Neural cell (in vitro differentiated cells): ENCODE measurements at regions not wholly inside any gene's neighbourhood (a gene's known extent, or its start where the extent isn't known, plus 50 kb on each side); places are given as distances from the start of the nearest gene placed in this dataset.

ENCODE experiments used
- H2AFZ ChIP-seq: fragments of 200-600, 300-800 bp; sonication (generic), shearing (Covaris generic); 2 replicates; pipeline ENCODE4 v1.6.0; 2014; ENCODE audit warnings: low read depth, mild to moderate bottlenecking, antibody characterized with exemption, low read length, moderate library complexity
- H3F3A ChIP-seq: fragments of 200-600 bp; shearing (Covaris generic); 2 replicates; pipeline ENCODE4 v1.6.1; 2016; ENCODE audit warnings: mild to moderate bottlenecking, moderate library complexity, mixed read lengths, antibody characterized with exemption, low read length; ENCODE audit not compliant: insufficient read depth, poor library complexity, severe bottlenecking
- H3K27ac ChIP-seq: fragments of 200-600, 300-800 bp; sonication (generic), shearing (Covaris generic); 2 replicates; pipeline ENCODE4 v1.5.1; 2014; ENCODE audit warnings: mild to moderate bottlenecking, low read length, moderate library complexity
- H3K27me3 ChIP-seq: fragments of 300-800, 200-600 bp; sonication (generic), shearing (Covaris generic); 2 replicates; pipeline ENCODE4 v1.6.0; 2014; ENCODE audit warnings: mild to moderate bottlenecking, low read depth, low read length, moderate library complexity; ENCODE audit not compliant: insufficient read depth
- H3K36me3 ChIP-seq: fragments of 300-800, 200-600 bp; sonication (generic), shearing (Covaris generic); 2 replicates; pipeline ENCODE4 v1.5.1; 2014; ENCODE audit warnings: mild to moderate bottlenecking, antibody characterized with exemption, low read length, moderate library complexity; ENCODE audit not compliant: insufficient read depth
- H3K4me2 ChIP-seq: fragments of 300-800, 200-600 bp; sonication (generic), shearing (Covaris generic); 2 replicates; pipeline ENCODE4 v1.6.0; 2014; ENCODE audit warnings: mild to moderate bottlenecking, low read length
- H3K4me3 ChIP-seq: fragments of 300-800, 200-600 bp; sonication (generic), shearing (Covaris generic); 2 replicates; pipeline ENCODE4 v1.5.1; 2014; ENCODE audit warnings: mild to moderate bottlenecking, low read length, moderate library complexity
- H3K79me2 ChIP-seq: fragments of 200-600 bp; shearing (Covaris generic); replicated peaks from 2 replicates; pipeline ENCODE4 v1.6.0; 2014; ENCODE audit warnings: mild to moderate bottlenecking, low read length, moderate library complexity; ENCODE audit not compliant: insufficient read depth
- H3K9ac ChIP-seq: fragments of 300-800, 200-600 bp; sonication (generic), shearing (Covaris generic); 2 replicates; pipeline ENCODE4 v1.6.1; 2016; ENCODE audit warnings: mild to moderate bottlenecking, low read length, mixed read lengths
- H3K9me2 ChIP-seq: fragments of 200-600 bp; shearing (Covaris generic); 2 replicates; pipeline ENCODE4 v1.6.1; 2016; ENCODE audit warnings: mild to moderate bottlenecking, low read length, mixed read lengths; ENCODE audit not compliant: insufficient read depth
- H3K9me3 ChIP-seq: fragments of 200-600, 300-800 bp; sonication (generic), shearing (Covaris generic); 2 replicates; pipeline ENCODE4 v1.6.1; 2016; ENCODE audit warnings: mild to moderate bottlenecking, mixed run types, low read length, moderate library complexity, mixed read lengths
- H4K20me1 ChIP-seq: fragments of 200-600 bp; shearing (Covaris generic); 2 replicates; pipeline ENCODE4 v1.6.1; 2016; ENCODE audit warnings: mild to moderate bottlenecking, mixed run types; ENCODE audit not compliant: insufficient read depth
- EP300 ChIP-seq: fragments of 450-650 bp; conservative IDR thresholded peaks from 2 replicates; pipeline ENCODE4 v1.6.1; 2014; ENCODE audit warnings: antibody characterized with exemption, mild to moderate bottlenecking, moderate library complexity; ENCODE audit not compliant: poor library complexity, severe bottlenecking
- EZH2 ChIP-seq: fragments of 200-600, 300-800 bp; shearing (Covaris generic), sonication (generic); IDR thresholded peaks from 2 replicates; pipeline ENCODE4 v1.6.1; 2014; ENCODE audit warnings: antibody characterized with exemption, low read length, borderline replicate concordance, mild to moderate bottlenecking; ENCODE audit not compliant: insufficient read depth, poor library complexity, severe bottlenecking
- MXI1 ChIP-seq: fragments of 450-650 bp; conservative IDR thresholded peaks from 2 replicates; pipeline ENCODE4 v1.6.1; 2014; ENCODE audit warnings: antibody characterized with exemption, mild to moderate bottlenecking; ENCODE audit not compliant: poor library complexity, severe bottlenecking
- POLR2AphosphoS5 ChIP-seq: IDR thresholded peaks from 2 replicates; pipeline ENCODE4 v1.6.1; 2012
- RAD21 ChIP-seq: fragments of 450-650 bp; conservative IDR thresholded peaks from 2 replicates; pipeline ENCODE4 v1.6.1; 2014; ENCODE audit warnings: antibody characterized with exemption, mild to moderate bottlenecking, moderate library complexity
- SMC3 ChIP-seq: fragments of 450-650 bp; conservative IDR thresholded peaks from 2 replicates; pipeline ENCODE4 v1.6.1; 2014; ENCODE audit warnings: antibody characterized with exemption, mild to moderate bottlenecking, moderate library complexity; ENCODE audit not compliant: poor library complexity
- TAF1 ChIP-seq: IDR thresholded peaks from 2 replicates; pipeline ENCODE4 v1.6.1; 2012; ENCODE audit warnings: low read depth
- TF ChIP-seq, protein P1 (sequence below): fragments of 450-650 bp; IDR thresholded peaks from 2 replicates; pipeline ENCODE4 v1.5.1; 2014; ENCODE audit warnings: antibody characterized with exemption, mild to moderate bottlenecking, moderate library complexity; ENCODE audit not compliant: poor library complexity, severe bottlenecking
- TF ChIP-seq, protein P2 (sequence below): IDR thresholded peaks from 2 replicates; pipeline ENCODE4 v1.6.1; 2012; ENCODE audit warnings: borderline replicate concordance

GRCh38 chr14:29352706-29353080, 575.0 kb downstream of the PRKD1 start:
- H3K27ac ChIP-seq = no peak overlapping the region
- no peak overlapping the region for H3K9ac ChIP-seq

GRCh38 chr14:29353513-29353912, 574.1 kb downstream of the PRKD1 start:
- Histone ChIP-seq H3K27me3 (no peaks in the 10 kb centered on the region), H4K20me1 (no peaks in the 10 kb centered on the region), H3K9me2 (no peaks in the 10 kb centered on the region), H3K79me2 (no peaks in the 10 kb centered on the region), H3K4me2 (no peak overlapping the region), H2AFZ (no peak overlapping the region), H3K9me3 (no peaks in the 10 kb centered on the region), H3F3A (no peaks in the 10 kb centered on the region), H3K9ac (no peak overlapping the region), H3K4me3 (no peak overlapping the region), H3K27ac (no peak overlapping the region), H3K36me3 (no peaks in the 10 kb centered on the region)
- TF ChIP-seq SMC3 (no peak), RAD21 (no peak), MXI1 (no peak), TAF1 (no peak)
- TF ChIP-seq, protein P1, sequence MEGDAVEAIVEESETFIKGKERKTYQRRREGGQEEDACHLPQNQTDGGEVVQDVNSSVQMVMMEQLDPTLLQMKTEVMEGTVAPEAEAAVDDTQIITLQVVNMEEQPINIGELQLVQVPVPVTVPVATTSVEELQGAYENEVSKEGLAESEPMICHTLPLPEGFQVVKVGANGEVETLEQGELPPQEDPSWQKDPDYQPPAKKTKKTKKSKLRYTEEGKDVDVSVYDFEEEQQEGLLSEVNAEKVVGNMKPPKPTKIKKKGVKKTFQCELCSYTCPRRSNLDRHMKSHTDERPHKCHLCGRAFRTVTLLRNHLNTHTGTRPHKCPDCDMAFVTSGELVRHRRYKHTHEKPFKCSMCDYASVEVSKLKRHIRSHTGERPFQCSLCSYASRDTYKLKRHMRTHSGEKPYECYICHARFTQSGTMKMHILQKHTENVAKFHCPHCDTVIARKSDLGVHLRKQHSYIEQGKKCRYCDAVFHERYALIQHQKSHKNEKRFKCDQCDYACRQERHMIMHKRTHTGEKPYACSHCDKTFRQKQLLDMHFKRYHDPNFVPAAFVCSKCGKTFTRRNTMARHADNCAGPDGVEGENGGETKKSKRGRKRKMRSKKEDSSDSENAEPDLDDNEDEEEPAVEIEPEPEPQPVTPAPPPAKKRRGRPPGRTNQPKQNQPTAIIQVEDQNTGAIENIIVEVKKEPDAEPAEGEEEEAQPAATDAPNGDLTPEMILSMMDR = no peak

More at GRCh38 chr14:29352706-29353080, 575.0 kb downstream of the PRKD1 start:
- Histone ChIP-seq H4K20me1 (no peaks in the 10 kb centered on the region), H3K79me2 (no peaks in the 10 kb centered on the region), H3F3A (no peaks in the 10 kb centered on the region), H3K9me2 (no peaks in the 10 kb centered on the region), H3K36me3 (no peaks in the 10 kb centered on the region), H2AFZ (no peak overlapping the region), H3K9me3 (no peaks in the 10 kb centered on the region), H3K4me2 (no peak overlapping the region), H3K4me3 (no peak overlapping the region), H3K27me3 (no peaks in the 10 kb centered on the region)
- TF ChIP-seq, protein P2, sequence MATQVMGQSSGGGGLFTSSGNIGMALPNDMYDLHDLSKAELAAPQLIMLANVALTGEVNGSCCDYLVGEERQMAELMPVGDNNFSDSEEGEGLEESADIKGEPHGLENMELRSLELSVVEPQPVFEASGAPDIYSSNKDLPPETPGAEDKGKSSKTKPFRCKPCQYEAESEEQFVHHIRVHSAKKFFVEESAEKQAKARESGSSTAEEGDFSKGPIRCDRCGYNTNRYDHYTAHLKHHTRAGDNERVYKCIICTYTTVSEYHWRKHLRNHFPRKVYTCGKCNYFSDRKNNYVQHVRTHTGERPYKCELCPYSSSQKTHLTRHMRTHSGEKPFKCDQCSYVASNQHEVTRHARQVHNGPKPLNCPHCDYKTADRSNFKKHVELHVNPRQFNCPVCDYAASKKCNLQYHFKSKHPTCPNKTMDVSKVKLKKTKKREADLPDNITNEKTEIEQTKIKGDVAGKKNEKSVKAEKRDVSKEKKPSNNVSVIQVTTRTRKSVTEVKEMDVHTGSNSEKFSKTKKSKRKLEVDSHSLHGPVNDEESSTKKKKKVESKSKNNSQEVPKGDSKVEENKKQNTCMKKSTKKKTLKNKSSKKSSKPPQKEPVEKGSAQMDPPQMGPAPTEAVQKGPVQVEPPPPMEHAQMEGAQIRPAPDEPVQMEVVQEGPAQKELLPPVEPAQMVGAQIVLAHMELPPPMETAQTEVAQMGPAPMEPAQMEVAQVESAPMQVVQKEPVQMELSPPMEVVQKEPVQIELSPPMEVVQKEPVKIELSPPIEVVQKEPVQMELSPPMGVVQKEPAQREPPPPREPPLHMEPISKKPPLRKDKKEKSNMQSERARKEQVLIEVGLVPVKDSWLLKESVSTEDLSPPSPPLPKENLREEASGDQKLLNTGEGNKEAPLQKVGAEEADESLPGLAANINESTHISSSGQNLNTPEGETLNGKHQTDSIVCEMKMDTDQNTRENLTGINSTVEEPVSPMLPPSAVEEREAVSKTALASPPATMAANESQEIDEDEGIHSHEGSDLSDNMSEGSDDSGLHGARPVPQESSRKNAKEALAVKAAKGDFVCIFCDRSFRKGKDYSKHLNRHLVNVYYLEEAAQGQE = no peak
- TF ChIP-seq EP300 = no peak
- no peak for TF ChIP-seq EZH2

DNA sequence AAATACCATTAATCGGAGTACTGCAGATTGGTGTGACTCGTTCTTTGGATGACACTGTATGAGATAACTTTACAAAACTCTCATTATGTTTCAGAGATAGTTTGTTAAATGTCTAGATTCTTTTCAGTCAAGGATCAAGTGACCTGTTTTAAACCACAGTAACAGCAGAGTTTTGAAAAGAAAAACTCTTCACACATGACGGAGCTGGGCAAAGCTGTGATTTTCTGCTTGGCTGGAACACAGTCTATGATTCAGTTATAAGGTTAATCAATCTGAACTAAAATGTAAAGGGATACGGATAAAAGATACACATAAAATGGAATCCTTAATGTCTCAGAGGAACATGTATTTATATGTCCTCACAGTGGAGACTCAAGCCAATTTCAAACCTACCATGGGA, 573.2 kb downstream of the PRKD1 start:
- H3K9me2 ChIP-seq = no peaks in the 10 kb centered on the region
- no peaks in the 10 kb centered on the region for H4K20me1 ChIP-seq
- no peaks in the 10 kb centered on the region for H3K79me2 ChIP-seq
- no peak overlapping the region for H3K9ac ChIP-seq
- no peak overlapping the region for H3K4me2 ChIP-seq
- no peaks in the 10 kb centered on the region for H3K36me3 ChIP-seq
- H3K4me3 ChIP-seq = no peak overlapping the region
- H2AFZ ChIP-seq = no peak overlapping the region
- H3K27ac ChIP-seq = no peak overlapping the region
- no peak for TF ChIP-seq MXI1
- no peak for TF ChIP-seq POLR2AphosphoS5
- TF ChIP-seq SMC3 = no peak
- TF ChIP-seq TAF1 = no peak
- TF ChIP-seq, protein P1 = no peak
- TF ChIP-seq EZH2 = no peak
- TF ChIP-seq, protein P2 = no peak
- TF ChIP-seq EP300 = no peak
- TF ChIP-seq RAD21 = no peak
- H3K9me3 ChIP-seq = no peaks in the 10 kb centered on the region
- no peaks in the 10 kb centered on the region for H3K27me3 ChIP-seq
- H3F3A ChIP-seq = no peaks in the 10 kb centered on the region
